HEK293 (cell line): ENCODE measurements at regions not wholly inside any gene's neighbourhood (a gene's known extent, or its start where the extent isn't known, plus 50 kb on each side); places are given as distances from the start of the nearest gene placed in this dataset.

Source experiments
- BCL11A ChIP-seq: fragments of 450-650 bp; formaldehyde crosslinking; IDR thresholded peaks from 2 replicates; pipeline ENCODE4 v1.5.1; 2016; ENCODE audit warnings: low read depth, missing biosample characterization, missing genetic modification characterization
- CTCF ChIP-seq: fragments of 450-650 bp; formaldehyde crosslinking; IDR thresholded peaks from 2 replicates; pipeline ENCODE4 v1.5.1; 2016; ENCODE audit warnings: missing biosample characterization, missing genetic modification characterization
- SETDB1 ChIP-seq: IDR thresholded peaks from one replicate; pipeline ENCODE4 v1.6.1; 2017; ENCODE audit warnings: mild to moderate bottlenecking, low read length, moderate library complexity, mixed read lengths; ENCODE audit not compliant: insufficient read length
- ZEB2 ChIP-seq: fragments of 450-650 bp; formaldehyde crosslinking; IDR thresholded peaks from 2 replicates; pipeline ENCODE4 v1.5.1; 2016; ENCODE audit warnings: missing biosample characterization, missing genetic modification characterization
- ZNF776 ChIP-seq: fragments of 450-650 bp; formaldehyde crosslinking; IDR thresholded peaks from 2 replicates; pipeline ENCODE4 v1.5.0; 2017; ENCODE audit warnings: missing biosample characterization, missing genetic modification characterization, borderline replicate concordance
- TF ChIP-seq, protein P1 (sequence below): fragments of 450-650 bp; formaldehyde crosslinking; conservative IDR thresholded peaks from 2 replicates; pipeline ENCODE4 v1.5.1; 2016; ENCODE audit warnings: low read depth, missing biosample characterization, missing genetic modification characterization

GRCh38 chr10:9228771-9229170 is 1174.3 kb downstream of the GATA3 start:
- TF ChIP-seq ZEB2 (tag by site-specific recombination) = no peak
- TF ChIP-seq BCL11A = no peak
- TF ChIP-seq CTCF = no peak
- TF ChIP-seq SETDB1 = no peak
- TF ChIP-seq, protein P1, sequence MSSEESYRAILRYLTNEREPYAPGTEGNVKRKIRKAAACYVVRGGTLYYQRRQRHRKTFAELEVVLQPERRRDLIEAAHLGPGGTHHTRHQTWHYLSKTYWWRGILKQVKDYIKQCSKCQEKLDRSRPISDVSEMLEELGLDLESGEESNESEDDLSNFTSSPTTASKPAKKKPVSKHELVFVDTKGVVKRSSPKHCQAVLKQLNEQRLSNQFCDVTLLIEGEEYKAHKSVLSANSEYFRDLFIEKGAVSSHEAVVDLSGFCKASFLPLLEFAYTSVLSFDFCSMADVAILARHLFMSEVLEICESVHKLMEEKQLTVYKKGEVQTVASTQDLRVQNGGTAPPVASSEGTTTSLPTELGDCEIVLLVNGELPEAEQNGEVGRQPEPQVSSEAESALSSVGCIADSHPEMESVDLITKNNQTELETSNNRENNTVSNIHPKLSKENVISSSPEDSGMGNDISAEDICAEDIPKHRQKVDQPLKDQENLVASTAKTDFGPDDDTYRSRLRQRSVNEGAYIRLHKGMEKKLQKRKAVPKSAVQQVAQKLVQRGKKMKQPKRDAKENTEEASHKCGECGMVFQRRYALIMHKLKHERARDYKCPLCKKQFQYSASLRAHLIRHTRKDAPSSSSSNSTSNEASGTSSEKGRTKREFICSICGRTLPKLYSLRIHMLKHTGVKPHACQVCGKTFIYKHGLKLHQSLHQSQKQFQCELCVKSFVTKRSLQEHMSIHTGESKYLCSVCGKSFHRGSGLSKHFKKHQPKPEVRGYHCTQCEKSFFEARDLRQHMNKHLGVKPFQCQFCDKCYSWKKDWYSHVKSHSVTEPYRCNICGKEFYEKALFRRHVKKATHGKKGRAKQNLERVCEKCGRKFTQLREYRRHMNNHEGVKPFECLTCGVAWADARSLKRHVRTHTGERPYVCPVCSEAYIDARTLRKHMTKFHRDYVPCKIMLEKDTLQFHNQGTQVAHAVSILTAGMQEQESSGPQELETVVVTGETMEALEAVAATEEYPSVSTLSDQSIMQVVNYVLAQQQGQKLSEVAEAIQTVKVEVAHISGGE (tag by site-specific recombination) = no peak
- no peak for TF ChIP-seq ZNF776 (tag by site-specific recombination)
